GM12878 (cell line): ENCODE measurements at regions not wholly inside any gene's neighbourhood (a gene's known extent, or its start where the extent isn't known, plus 50 kb on each side); places are given as distances from the start of the nearest gene placed in this dataset.
A peak's percentile ranks its signal among the peaks of the same experiment; 100 is the strongest.
"Not testable (repeated sequence)": the region's sequence is repeated elsewhere in the genome, so short reads cannot be mapped to it uniquely, and the experiment has no call there.

Experiments used
- ATAC-seq: fragments of 200-7000 bp; cut with Tn5 transposase; 3 replicates; pipeline ENCODE4 v1.9.1; 2020; ENCODE audit warnings: mild to moderate bottlenecking, moderate library complexity
- BruUV-seq: library from RNA; stranded (reverse); fragments of 400-500 nt; replicated peaks from 2 replicates; lab custom pipeline; 2021; lab: Mats Ljungman, UMichigan
- CTCF ChIA-PET: fragments of 300-600 bp; sonication (Branson Sonifier 250); formaldehyde crosslinking; extraction: SDS; loops from one replicate; lab custom pipeline; 2021; ENCODE audit warnings: inconsistent platforms; lab: Yijun Ruan, JAX
- POLR2A ChIA-PET: fragments of 350-600 bp; formaldehyde crosslinking; extraction: SDS; loops from one replicate; lab custom pipeline; 2021; ENCODE audit warnings: inconsistent platforms; lab: Charles Lee
- RAD21 ChIA-PET: fragments of 300-600 bp; sonication (Branson Sonifier 250); formaldehyde crosslinking; loops from one replicate; lab custom pipeline; 2023; ENCODE audit warnings: antibody characterized with exemption; ENCODE audit not compliant: unreplicated experiment; lab: Charles Lee
- SMC1A ChIA-PET: fragments of 300-600 bp; sonication (Branson Sonifier 250); formaldehyde crosslinking; loops from one replicate; lab custom pipeline; 2023; ENCODE audit not compliant: unreplicated experiment, uncharacterized antibody; lab: Charles Lee
- DNase-seq: peaks from one replicate; pipeline ENCODE4 v3.0.0-alpha.2; 2011; ENCODE audit warnings: low read depth, low spot score
- FAIRE-seq: peaks from 3 replicates; lab custom pipeline; 2011; peaks lifted over from hg19 to GRCh38; lab: Jason Lieb, UNC
- H2AFZ ChIP-seq: 2 replicates; pipeline ENCODE4 v1.6.0; 2011; ENCODE audit warnings: low read depth, low read length, control low read depth; ENCODE audit not compliant: control insufficient read depth
- H3K27ac ChIP-seq: 2 replicates; pipeline ENCODE4 v1.5.1; 2011; ENCODE audit warnings: control low read depth; ENCODE audit not compliant: control insufficient read depth, insufficient read depth
- H3K27me3 ChIP-seq, 2 experiments: replicated peaks in 1 of 2; 2 replicates each; pipeline versions ENCODE4 v1.6.0 to v1.6.1; 2011; ENCODE audit warnings: low read length in 1 of 2; ENCODE audit not compliant: control insufficient read depth in 2 of 2, insufficient read depth in 2 of 2
- H3K36me3 ChIP-seq, 2 experiments: 2 replicates each; pipeline ENCODE4 v1.5.1; 2011; ENCODE audit warnings: low read length in 1 of 2; ENCODE audit not compliant: control insufficient read depth in 2 of 2, insufficient read depth in 2 of 2
- H3K4me1 ChIP-seq: 2 replicates; pipeline ENCODE4 v1.6.1; 2011; ENCODE audit warnings: mild to moderate bottlenecking, low read length, moderate library complexity, mixed read lengths; ENCODE audit not compliant: control insufficient read depth, insufficient read depth
- H3K4me2 ChIP-seq: 2 replicates; pipeline ENCODE4 v1.6.0; 2011; ENCODE audit warnings: control low read depth; ENCODE audit not compliant: control insufficient read depth, insufficient read depth
- H3K4me3 ChIP-seq: fragments of 200-600 bp; sonication (generic); 2 replicates; pipeline ENCODE4 v1.5.1; 2016
- H3K79me2 ChIP-seq: 2 replicates; pipeline ENCODE4 v1.6.0; 2011; ENCODE audit warnings: low read length; ENCODE audit not compliant: control insufficient read depth, insufficient read depth
- H3K9ac ChIP-seq: 2 replicates; pipeline ENCODE4 v1.8.0; 2011; ENCODE audit warnings: low read length, control low read depth, mixed read lengths; ENCODE audit not compliant: control insufficient read depth, insufficient read depth
- H3K9me3 ChIP-seq: replicated peaks from 3 replicates; pipeline ENCODE4 v1.5.1; 2011; ENCODE audit warnings: mild to moderate bottlenecking, low read length; ENCODE audit not compliant: control insufficient read depth, insufficient read depth
- H4K20me1 ChIP-seq: 2 replicates; pipeline ENCODE4 v1.6.0; 2011; ENCODE audit not compliant: control insufficient read depth, insufficient read depth
- CREM ChIP-seq: IDR thresholded peaks from 2 replicates; pipeline ENCODE4 v1.6.1; 2014; ENCODE audit warnings: antibody characterized with exemption, low read depth
- JUNB ChIP-seq: IDR thresholded peaks from 2 replicates; pipeline ENCODE4 v1.6.1; 2016; ENCODE audit warnings: antibody characterized with exemption, mild to moderate bottlenecking
- ZNF384 ChIP-seq: IDR thresholded peaks from 2 replicates; pipeline ENCODE4 v1.6.1; 2012; ENCODE audit warnings: low read depth, mild to moderate bottlenecking, low read length, improper control_type of control experiment, borderline replicate concordance
- WGBS: methylation state at CpG from one replicate; pipeline ENCODE4 v1.1.6; 2016; ENCODE audit warnings: low lambda C conversion rate; ENCODE audit not compliant: insufficient replicate concordance, insufficient coverage; ENCODE audit errors: missing lambda C conversion rate; 5-methylcytosine and 5-hydroxymethylcytosine counted together
- in situ Hi-C: fragments of 300-500 bp; cut with MboI; formaldehyde crosslinking; loops from 9 replicates; pipeline ENCODE4 v1.14.3; 2018; ENCODE audit warnings: mixed read lengths
- intact Hi-C: fragments of 100-400 bp; cut with micrococcal nuclease; formaldehyde crosslinking; loops from one replicate; pipeline ENCODE4 v1.14.2; 2022; ENCODE audit not compliant: unreplicated experiment

GRCh38 chr13:100767192-100767591 lies 92.6 kb upstream of the TMTC4 start:
- DNase-seq (no peak), FAIRE-seq (no peak), ATAC-seq (peak; percentile 15; the same call in 1 of the 3 replicates)
- intact Hi-C loops, result no loop called here
- Histone ChIP-seq H3K9me3 (no peaks in the 10 kb centered on the region), H3K4me3 (no peak overlapping the region), H3K36me3 (no peaks in the 10 kb centered on the region), H4K20me1 (no peaks in the 10 kb centered on the region), H3K9ac (no peak overlapping the region), H3K4me2 (no peak overlapping the region), H2AFZ (no peak overlapping the region), H3K79me2 (no peaks in the 10 kb centered on the region), H3K27me3 (no peaks in the 10 kb centered on the region), H3K27ac (no peak overlapping the region), H3K4me1 (no peaks in the 10 kb centered on the region)
- SMC1A ChIA-PET, result no interaction called here
- no TSS peak for BruUV-seq
- RAD21 ChIA-PET, result no interaction called here
- WGBS, result 18% methylated on average over 2 of the region's 2 CpGs
- in situ Hi-C loops, result no loop called here
- POLR2A ChIA-PET, result no interaction called here
- CTCF ChIA-PET, result no interaction called here
- TF ChIP-seq CREM, result peak; percentile 11; the same call in 1 of the 2 replicates
- peak; percentile 78 for TF ChIP-seq JUNB
- TF ChIP-seq ZNF384, result no peak

- BruUV-seq, POLR2A ChIA-PET, DNase-seq, H3K4me1 ChIP-seq, CTCF ChIA-PET, H2AFZ ChIP-seq, H3K36me3 ChIP-seq, H3K79me2 ChIP-seq, H3K9ac ChIP-seq, RAD21 ChIA-PET, H4K20me1 ChIP-seq, H3K4me2 ChIP-seq, FAIRE-seq, H3K27ac ChIP-seq, in situ Hi-C loops, intact Hi-C loops, H3K4me3 ChIP-seq, SMC1A ChIA-PET, H3K27me3 ChIP-seq, ATAC-seq, H3K9me3 ChIP-seq: not testable (repeated sequence)
- whole genome bisulfite sequencing, result 28% methylated on average over 4 of the region's 4 CpGs
Observed at GRCh38 chr13:100766570-100766969, 92.0 kb upstream of the TMTC4 start.
